Osteocyte (in vitro differentiated cells): ENCODE measurements at regions not wholly inside any gene's neighbourhood (a gene's known extent, or its start where the extent isn't known, plus 50 kb on each side); places are given as distances from the start of the nearest gene placed in this dataset.

Experiments used
- DNase-seq: peaks from one replicate; pipeline ENCODE4 v3.0.0; 2021; ENCODE audit warnings: mixed read lengths; ENCODE audit not compliant: unreplicated experiment; ENCODE audit errors: extremely low spot score
- H3K27ac Mint-ChIP-seq: one replicate; pipeline ENCODE4 v1.8.0; 2021; ENCODE audit warnings: mild to moderate bottlenecking, mixed read lengths; ENCODE audit not compliant: unreplicated experiment
- H3K27me3 Mint-ChIP-seq: one replicate; pipeline ENCODE4 v1.8.0; 2021; ENCODE audit warnings: mixed read lengths; ENCODE audit not compliant: unreplicated experiment
- H3K36me3 Mint-ChIP-seq: one replicate; pipeline ENCODE4 v1.8.0; 2021; ENCODE audit warnings: mixed read lengths; ENCODE audit not compliant: unreplicated experiment
- H3K4me1 Mint-ChIP-seq: one replicate; pipeline ENCODE4 v1.8.0; 2021; ENCODE audit warnings: mixed read lengths; ENCODE audit not compliant: unreplicated experiment
- H3K4me3 Mint-ChIP-seq: one replicate; pipeline ENCODE4 v1.8.0; 2021; ENCODE audit warnings: mild to moderate bottlenecking, moderate library complexity, mixed read lengths; ENCODE audit not compliant: unreplicated experiment
- H3K9me3 Mint-ChIP-seq: one replicate; pipeline ENCODE4 v1.8.0; 2021; ENCODE audit warnings: mixed read lengths; ENCODE audit not compliant: unreplicated experiment
- TF ChIP-seq, protein P1 (sequence below): fragments of 200-600 bp; sonication (generic); IDR thresholded peaks from 2 replicates; pipeline ENCODE4 v1.5.0; 2021; ENCODE audit warnings: antibody characterized with exemption, mild to moderate bottlenecking, moderate library complexity

DNA sequence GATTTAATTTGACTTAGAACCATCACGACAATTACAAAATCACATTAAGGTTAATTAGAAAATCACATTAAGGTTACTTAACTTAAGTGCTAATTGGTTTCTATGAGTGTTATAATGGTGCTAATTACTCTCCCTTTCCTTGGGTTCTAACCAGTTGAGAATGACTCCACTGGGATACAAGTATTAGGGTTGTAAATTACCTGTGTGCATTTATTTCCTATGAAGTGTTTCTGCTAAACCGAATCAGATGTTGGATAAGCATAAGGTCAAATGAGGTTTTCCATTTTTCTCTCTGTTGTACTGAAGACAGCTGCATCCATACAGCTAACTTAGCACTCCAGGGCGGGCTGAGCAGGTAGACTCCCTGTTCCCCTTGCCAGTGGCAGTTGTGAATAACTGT, 610.3 kb upstream of the TMPRSS15 start:
- DNase-seq = no peak
- Mint-ChIP-seq H3K36me3 (no peaks in the 10 kb centered on the region), H3K27ac (no peak overlapping the region), H3K4me3 (no peak overlapping the region), H3K27me3 (no peaks in the 10 kb centered on the region), H3K4me1 (no peaks in the 10 kb centered on the region), H3K9me3 (peaks cover 5% of the 10 kb centered on the region)
- TF ChIP-seq, protein P1, sequence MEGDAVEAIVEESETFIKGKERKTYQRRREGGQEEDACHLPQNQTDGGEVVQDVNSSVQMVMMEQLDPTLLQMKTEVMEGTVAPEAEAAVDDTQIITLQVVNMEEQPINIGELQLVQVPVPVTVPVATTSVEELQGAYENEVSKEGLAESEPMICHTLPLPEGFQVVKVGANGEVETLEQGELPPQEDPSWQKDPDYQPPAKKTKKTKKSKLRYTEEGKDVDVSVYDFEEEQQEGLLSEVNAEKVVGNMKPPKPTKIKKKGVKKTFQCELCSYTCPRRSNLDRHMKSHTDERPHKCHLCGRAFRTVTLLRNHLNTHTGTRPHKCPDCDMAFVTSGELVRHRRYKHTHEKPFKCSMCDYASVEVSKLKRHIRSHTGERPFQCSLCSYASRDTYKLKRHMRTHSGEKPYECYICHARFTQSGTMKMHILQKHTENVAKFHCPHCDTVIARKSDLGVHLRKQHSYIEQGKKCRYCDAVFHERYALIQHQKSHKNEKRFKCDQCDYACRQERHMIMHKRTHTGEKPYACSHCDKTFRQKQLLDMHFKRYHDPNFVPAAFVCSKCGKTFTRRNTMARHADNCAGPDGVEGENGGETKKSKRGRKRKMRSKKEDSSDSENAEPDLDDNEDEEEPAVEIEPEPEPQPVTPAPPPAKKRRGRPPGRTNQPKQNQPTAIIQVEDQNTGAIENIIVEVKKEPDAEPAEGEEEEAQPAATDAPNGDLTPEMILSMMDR = no peak

DNA sequence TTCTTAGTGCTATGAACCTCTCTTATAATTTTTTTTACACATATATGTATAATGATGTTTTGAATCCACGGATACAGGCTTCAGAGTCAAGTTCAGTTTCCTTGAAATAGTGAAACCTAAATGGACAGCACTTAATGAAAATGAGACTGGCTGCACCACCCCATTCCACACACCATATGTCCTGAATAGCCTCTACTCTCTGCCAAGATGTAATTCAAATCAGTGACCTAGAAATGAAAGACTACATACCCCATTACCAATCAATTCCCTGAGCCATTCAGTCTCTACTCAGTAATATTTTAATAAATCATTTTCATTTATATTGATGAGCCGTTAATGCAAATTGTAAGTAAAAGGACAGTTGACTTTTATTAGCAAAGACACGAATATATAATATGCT, 614.9 kb upstream of the TMPRSS15 start:
- H3K27ac Mint-ChIP-seq = no peak overlapping the region
- H3K36me3 Mint-ChIP-seq = no peaks in the 10 kb centered on the region
- DNase-seq = no peak
- no peak overlapping the region for H3K4me3 Mint-ChIP-seq
- TF ChIP-seq, protein P1 = no peak
- peaks cover 3% of the 10 kb centered on the region for H3K27me3 Mint-ChIP-seq
- no peaks in the 10 kb centered on the region for H3K9me3 Mint-ChIP-seq
- H3K4me1 Mint-ChIP-seq = no peaks in the 10 kb centered on the region

DNA sequence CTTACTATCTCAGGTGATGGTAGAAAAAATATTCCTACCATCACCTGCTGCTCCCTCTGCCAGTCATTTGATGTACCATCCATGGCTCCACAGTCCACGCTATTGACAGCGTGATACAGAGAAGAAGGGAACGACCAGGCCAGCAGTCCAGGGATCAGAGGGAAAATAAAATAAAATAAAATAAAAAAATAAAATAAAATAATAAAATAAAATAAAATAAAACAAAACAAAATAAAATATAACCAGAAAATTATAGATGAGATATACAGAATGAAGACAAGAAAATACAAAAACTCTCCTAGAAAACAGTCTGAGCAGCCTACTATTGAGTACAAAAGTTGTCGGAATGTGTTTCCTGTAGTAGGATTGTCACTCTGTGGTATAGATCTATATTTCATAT, 619.4 kb upstream of the TMPRSS15 start:
- DNase-seq = no peak
- no peak overlapping the region for H3K27ac Mint-ChIP-seq
- H3K27me3 Mint-ChIP-seq = peaks cover 3% of the 10 kb centered on the region
- no peaks in the 10 kb centered on the region for H3K36me3 Mint-ChIP-seq
- TF ChIP-seq, protein P1 = no peak
- no peaks in the 10 kb centered on the region for H3K9me3 Mint-ChIP-seq
- H3K4me1 Mint-ChIP-seq = no peaks in the 10 kb centered on the region
- H3K4me3 Mint-ChIP-seq = no peak overlapping the region

DNA sequence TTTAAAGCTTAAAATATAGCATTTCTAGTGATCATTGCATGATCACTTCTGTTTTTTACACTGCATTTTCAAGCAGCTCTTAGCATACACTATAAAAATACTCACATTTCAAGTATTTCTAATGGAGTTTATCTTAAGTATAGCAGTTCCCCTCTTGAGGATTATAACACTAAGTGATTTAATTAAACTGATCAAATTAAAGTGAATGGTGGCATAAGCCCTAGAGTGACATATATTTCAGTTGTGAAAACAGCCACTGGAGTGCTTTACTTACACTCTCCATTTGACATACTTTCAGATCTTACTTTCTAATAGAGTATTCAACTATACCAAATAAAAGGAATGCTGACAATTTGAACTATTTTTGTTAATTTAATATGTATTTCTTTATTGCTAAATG, 623.3 kb upstream of the TMPRSS15 start:
- no peak overlapping the region for H3K4me3 Mint-ChIP-seq
- no peaks in the 10 kb centered on the region for H3K4me1 Mint-ChIP-seq
- TF ChIP-seq, protein P1 = no peak
- no peak for DNase-seq
- no peaks in the 10 kb centered on the region for H3K9me3 Mint-ChIP-seq
- peaks cover 4% of the 10 kb centered on the region for H3K27me3 Mint-ChIP-seq
- no peaks in the 10 kb centered on the region for H3K36me3 Mint-ChIP-seq
- H3K27ac Mint-ChIP-seq = no peak overlapping the region

DNA sequence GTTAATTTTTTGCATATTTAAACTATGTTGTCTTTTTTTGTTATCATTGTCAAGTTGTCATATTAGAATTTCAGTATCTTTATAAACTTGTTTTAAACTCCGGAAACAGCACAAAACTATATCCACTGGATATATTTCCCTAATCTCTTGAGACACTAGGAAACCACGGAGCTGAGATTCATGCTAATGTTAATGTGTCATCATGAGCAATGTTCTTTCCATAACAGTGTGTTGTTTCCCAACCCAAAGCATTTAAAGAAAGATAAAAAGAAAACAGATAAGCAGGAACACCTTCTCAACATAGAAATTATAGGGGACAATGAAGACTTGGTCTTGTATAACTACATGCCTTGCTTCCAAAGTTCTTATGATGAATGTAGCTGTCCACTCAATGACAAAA, 626.2 kb upstream of the TMPRSS15 start:
- Mint-ChIP-seq H3K4me3 (no peak overlapping the region), H3K27ac (no peak overlapping the region), H3K9me3 (peaks cover 5% of the 10 kb centered on the region), H3K36me3 (no peaks in the 10 kb centered on the region), H3K4me1 (no peaks in the 10 kb centered on the region), H3K27me3 (peaks cover 4% of the 10 kb centered on the region)
- TF ChIP-seq, protein P1 = no peak
- DNase-seq = no peak
